NCI-H1417 treated with DMSO at 0.1 percent for 48 hours (cell line): ENCODE measurements at regions not wholly inside any gene's neighbourhood (a gene's known extent, or its start where the extent isn't known, plus 50 kb on each side); places are given as distances from the start of the nearest gene placed in this dataset.

Source experiments
- DNase-seq: peaks from one replicate; lab custom pipeline; 2025; lab: John Stamatoyannopoulos, UW

DNA sequence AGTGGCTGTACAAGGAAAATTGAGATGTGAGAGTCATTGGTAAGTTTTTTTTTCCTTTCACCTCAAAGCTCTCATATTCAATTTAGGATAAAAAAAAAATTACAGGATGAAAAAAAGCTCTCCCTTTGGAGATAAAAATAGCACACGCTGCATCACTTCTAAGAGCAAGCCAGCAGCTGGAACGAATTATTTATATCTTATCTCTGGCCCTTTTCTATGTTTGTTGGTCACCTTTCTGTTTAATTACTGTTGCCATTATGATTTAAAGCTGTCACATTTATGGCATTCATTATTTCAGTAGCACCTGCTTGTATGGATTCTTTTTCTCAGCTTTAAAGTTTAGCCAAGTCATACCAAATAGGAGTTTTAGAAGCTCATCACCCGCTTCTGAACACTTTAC, 171.6 kb upstream of the PDZRN3 start:
- peak; percentile 54 for DNase-seq

- DNase-seq = no peak
Measured at GRCh38 chr3:73791356-73791755, 166.6 kb upstream of the PDZRN3 start.

GRCh38 chr3:73789825-73790444, 165.2 kb upstream of the PDZRN3 start:
- DNase-seq = no peak

DNA sequence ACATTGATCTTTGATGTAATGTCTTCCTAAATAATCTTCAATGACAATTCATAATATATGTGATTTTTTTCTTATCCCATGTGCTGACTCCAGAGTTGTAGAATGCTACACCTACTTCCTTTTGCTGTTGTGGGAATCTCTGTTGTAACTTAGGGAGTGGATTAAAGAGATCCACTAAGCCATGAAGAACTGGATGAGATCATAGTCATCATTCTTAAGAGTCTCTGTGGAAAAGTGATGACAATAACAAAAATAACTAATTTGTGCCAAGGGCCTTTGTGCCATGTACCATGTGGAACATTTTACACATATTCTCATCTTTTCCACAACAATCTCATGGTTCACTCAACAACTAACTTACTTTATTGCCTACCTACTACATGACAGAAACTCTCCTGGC, 162.9 kb upstream of the PDZRN3 start:
- DNase-seq = no peak

DNA sequence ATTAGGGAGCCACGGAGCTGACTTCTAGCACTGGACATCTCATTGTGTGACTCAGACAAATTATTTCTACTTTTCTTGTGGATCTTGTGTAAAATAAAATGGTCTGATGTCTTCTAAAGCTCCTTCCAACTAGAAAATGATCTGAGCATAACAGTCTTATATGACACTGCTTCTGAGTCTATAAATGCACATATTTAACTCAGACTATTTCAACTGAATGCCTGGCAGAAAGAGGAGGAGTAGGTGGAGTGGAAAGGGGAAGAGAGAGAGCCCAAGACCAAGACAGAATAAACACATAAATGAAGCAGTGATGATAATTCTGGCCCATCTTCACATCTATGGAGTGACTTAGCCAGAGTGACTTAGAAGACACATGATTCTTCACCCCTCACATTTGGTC, 162.3 kb upstream of the PDZRN3 start:
- no peak for DNase-seq

DNA sequence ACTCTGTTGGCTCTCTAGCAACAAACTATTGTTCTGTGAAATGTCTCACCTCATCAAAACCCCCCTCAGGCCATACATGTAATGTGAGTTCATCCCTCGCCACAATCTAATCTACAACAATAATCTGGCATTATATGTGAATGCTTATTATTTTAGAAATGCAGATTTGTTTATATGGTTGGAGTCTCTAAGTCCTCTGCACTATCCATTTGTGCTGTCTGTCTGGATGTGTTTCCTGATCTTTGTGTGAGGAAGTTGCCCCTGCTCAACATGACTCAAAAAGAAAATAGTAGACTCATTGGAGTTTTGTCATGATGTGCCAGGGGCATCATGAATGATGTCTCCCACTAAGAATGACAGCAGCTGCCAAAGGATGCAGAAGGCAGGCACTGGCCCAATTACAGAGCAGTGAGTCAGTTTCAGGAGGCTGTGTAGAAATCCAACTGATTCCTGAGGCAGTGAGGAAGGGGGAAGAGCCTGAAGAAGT, 161.6 kb upstream of the PDZRN3 start:
- DNase-seq = no peak

DNA sequence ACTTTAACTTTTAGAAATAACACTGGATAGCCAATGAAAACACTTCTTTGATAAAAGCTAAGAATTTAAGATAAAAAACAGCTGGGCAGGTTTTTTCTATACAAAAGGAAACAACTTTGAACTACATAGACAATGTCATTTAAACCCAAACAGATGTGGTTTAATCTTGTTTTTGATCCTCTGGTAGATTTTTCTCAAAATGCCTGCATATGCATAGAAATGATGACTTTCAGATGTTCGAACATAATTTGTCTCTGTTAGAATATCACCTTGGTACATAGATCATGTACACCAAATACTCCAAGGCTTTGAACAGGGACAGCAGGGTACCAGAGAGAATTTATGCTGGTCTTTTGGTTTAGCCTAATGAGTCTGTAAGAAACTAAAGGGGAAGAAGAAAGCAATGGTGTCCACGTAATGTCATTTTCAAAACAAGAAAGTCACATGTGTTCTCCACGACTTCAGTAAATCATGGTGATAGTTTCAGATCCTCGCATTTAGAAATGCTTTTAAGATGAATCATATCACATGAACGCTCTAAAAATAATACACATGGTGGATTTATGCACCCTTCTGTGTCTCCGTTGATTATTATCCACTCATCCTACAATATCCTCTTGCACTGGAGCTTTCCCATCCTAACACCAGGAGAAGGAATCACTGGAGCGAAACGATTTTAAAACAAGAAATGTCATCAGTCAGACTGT, 160.1 kb upstream of the PDZRN3 start:
- no peak for DNase-seq

GRCh38 chr3:73783811-73784210, 159.1 kb upstream of the PDZRN3 start:
- no peak for DNase-seq

GRCh38 chr3:73781541-73781940, 156.8 kb upstream of the PDZRN3 start:
- DNase-seq = no peak

GRCh38 chr3:73774645-73775044, 149.9 kb upstream of the PDZRN3 start:
- no peak for DNase-seq

GRCh38 chr3:73773233-73773632, 148.5 kb upstream of the PDZRN3 start:
- no peak for DNase-seq

GRCh38 chr3:73772076-73772886, 147.5 kb upstream of the PDZRN3 start:
- DNase-seq = no peak

- no peak for DNase-seq
Measured at GRCh38 chr3:73768524-73769308, 144.0 kb upstream of the PDZRN3 start.

DNA sequence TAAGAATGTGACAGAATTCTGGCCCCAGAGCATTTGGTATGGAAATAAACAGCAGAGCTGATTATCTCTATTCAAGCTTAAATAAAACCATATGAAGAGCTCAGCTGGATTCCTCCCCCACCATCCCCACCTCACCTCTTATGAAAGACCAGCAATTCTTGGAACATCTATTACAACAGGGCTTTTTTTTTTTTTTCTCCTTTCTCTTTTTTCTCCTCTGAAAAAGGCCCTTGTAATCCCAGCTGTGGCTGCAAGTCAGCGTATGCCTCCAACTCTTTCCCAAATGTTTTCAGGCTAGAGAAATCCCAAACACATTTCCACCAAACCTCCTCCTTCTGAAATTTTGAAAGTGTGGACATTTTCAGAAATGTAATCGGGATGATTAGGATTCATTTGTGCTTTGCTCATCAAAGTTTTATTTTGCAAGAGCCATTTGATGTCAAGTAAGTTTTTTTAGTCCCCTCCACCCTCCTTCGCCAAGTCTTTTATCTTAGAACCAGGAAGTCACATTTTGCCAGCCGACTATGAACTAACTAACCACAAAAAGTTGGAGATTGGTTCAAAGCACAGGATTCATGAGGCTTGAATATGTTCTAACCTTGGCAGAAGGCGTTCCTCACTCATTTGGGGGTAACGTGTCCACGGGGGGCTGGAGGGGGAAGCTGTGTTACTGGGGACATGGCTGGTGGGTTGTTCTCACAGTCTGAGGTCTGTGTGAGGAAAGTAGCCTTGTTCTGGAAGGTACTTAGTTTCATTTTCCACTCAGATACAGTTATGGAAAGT, 142.0 kb upstream of the PDZRN3 start:
- no peak for DNase-seq

- no peak for DNase-seq
Measured at GRCh38 chr3:73765878-73766545, 141.3 kb upstream of the PDZRN3 start.

- DNase-seq = no peak
Measured at GRCh38 chr3:73762855-73763254, 138.1 kb upstream of the PDZRN3 start.

DNA sequence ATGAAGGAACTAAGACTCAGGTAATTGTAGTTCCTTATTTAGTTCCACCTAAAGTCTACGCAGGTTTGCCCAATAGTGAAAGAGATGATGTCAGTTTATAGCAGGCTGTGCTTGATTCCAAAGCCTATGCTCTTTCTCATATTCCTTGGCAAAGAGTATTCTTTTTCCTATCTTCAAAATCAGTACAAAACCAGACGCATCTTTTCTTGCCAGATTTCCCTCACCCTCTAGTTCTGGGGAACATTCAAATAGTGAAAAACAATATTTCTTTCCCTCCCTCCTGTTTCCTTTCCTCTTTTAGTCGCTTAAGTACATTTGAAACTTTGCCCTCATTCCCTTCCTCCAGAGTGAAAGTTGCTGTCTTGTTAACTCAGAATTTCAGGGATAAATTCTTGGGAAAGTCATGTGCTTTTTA, 134.6 kb upstream of the PDZRN3 start:
- DNase-seq = no peak

DNA sequence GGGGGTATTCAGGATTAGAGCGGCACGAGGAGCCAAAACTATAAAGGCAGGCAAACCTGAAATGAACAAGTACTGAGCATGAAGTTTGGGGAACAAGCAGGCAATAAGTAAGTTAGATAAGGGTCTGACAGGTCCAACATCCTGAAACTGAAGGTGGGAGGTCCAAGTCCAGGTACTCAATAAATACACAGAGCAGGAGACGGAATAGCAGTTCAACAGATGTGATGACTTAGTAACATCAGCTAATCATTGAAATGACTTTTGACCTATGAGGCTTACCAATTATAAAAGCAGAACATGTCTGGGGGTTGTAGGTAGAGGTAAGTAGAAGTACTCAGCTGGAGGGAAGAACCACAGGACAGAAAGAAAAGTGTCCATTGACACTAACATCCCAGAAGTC, 132.8 kb upstream of the PDZRN3 start:
- DNase-seq = no peak

- DNase-seq = no peak
Measured at GRCh38 chr3:73753985-73754384, 129.2 kb upstream of the PDZRN3 start.

DNA sequence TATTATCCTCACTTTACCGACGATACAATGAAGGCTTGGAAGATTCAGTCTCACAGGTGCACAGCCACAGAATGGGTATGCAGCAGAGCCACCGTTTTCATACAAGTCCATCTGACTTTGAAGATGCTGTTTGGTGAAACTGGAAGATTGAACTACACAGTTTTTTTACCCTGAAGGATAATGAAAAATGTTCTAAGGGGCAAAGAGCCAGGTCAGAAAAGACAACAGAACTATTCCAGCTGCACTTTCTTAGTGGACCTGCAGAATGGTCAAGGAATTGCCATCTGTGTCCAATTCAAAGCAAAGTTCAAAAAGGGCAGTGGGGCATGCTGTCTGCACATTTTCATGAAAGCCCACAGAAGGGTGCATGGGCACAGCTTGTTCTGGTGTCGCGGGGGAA, 127.6 kb upstream of the PDZRN3 start:
- no peak for DNase-seq

- DNase-seq = no peak
Measured at GRCh38 chr3:73746623-73747022, 121.9 kb upstream of the PDZRN3 start.
